Duodenal mucosa (tissue), 2 donors: ENCODE measurements at regions not wholly inside any gene's neighbourhood (a gene's known extent, or its start where the extent isn't known, plus 50 kb on each side); places are given as distances from the start of the nearest gene placed in this dataset.
"Not testable (repeated sequence)": the region's sequence is repeated elsewhere in the genome, so short reads cannot be mapped to it uniquely, and the experiment has no call there.

Experiments used
- H3K27ac ChIP-seq: one replicate; pipeline ENCODE4 v1.7.0; 2013; ENCODE audit warnings: low read depth, low read length
- H3K27me3 ChIP-seq, 2 donors: one replicate each; pipeline ENCODE4 v1.7.0; 2013; ENCODE audit warnings: low read length in 2 of 2, control low read depth in 1 of 2; ENCODE audit not compliant: insufficient read depth in 2 of 2, control insufficient read depth in 1 of 2
- H3K36me3 ChIP-seq, 2 donors: one replicate each; pipeline ENCODE4 v1.7.0; 2013; ENCODE audit warnings: low read length in 2 of 2, control low read depth in 1 of 2; ENCODE audit not compliant: insufficient read depth in 2 of 2, control insufficient read depth in 1 of 2
- H3K4me1 ChIP-seq, 2 donors: one replicate each; pipeline ENCODE4 v1.7.0; 2013; ENCODE audit warnings: low read length in 2 of 2, control low read depth in 1 of 2; ENCODE audit not compliant: insufficient read depth in 2 of 2, control insufficient read depth in 1 of 2
- H3K4me3 ChIP-seq, 2 donors: one replicate each; pipeline ENCODE4 v1.7.0; 2013; ENCODE audit warnings: low read length in 2 of 2, low read depth in 1 of 2
- H3K9ac ChIP-seq, 2 donors: one replicate each; pipeline ENCODE4 v1.7.0; 2013; ENCODE audit warnings: low read length in 2 of 2, low read depth in 1 of 2
- H3K9me3 ChIP-seq, 2 donors: one replicate each; pipeline ENCODE4 v1.7.0; 2013; ENCODE audit warnings: low read length in 2 of 2, control low read depth in 1 of 2; ENCODE audit not compliant: control insufficient read depth in 1 of 2

DNA sequence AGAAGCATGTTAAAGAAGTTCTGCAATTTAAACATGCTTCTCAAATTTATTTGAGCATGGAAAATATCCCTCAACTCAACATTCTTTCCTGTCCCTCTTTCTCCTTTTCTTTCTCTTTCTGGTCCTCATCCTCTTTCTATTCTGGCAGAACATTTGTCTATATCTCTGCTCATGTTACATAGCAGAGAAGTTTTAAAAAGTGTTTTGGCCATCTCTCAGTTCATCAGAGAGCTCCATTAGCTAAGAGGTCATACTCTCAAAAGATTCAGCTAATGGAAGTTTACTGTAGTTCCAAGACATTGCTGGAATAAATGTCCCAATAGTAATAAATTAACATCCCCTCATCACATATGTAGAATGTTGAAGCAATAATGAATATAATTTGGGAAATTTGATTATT, 53.5 kb downstream of the XCL2 start:
- Histone ChIP-seq H3K4me3 (no peak overlapping the region), H3K27me3 (no peaks in the 10 kb centered on the region), H3K9me3 (no peaks in the 10 kb centered on the region), H3K27ac (no peak overlapping the region), H3K4me1 (peaks cover 5 to 9% of the 10 kb centered on the region in 2 donors), H3K9ac (no peak overlapping the region), H3K36me3 (no peaks in the 10 kb centered on the region)

DNA sequence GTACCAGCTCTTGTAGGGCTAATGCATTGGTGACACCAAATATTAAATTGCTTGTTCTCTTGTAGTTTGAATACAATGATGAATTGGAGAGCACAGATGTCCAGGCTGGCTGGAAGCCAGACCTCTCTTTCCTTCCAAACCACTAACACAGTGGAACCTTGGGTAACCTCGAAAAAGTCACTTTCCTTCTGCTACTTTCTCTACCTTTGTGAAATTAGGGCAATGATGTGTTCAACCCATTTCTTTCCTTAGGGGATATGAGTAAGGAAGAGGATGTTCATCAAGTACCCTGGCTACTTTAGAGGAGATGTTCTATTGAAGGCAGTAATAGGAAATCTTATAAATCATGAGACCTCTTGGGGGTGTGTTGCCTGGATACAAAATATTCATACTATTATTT, 55.7 kb downstream of the XCL2 start:
- no peaks in the 10 kb centered on the region for H3K27me3 ChIP-seq
- H3K36me3 ChIP-seq = no peaks in the 10 kb centered on the region
- H3K9ac ChIP-seq = no peak overlapping the region
- H3K4me3 ChIP-seq = no peak overlapping the region
- H3K9me3 ChIP-seq = no peaks in the 10 kb centered on the region
- H3K4me1 ChIP-seq = peaks cover 5 to 9% of the 10 kb centered on the region in 2 donors
- H3K27ac ChIP-seq = no peak overlapping the region

DNA sequence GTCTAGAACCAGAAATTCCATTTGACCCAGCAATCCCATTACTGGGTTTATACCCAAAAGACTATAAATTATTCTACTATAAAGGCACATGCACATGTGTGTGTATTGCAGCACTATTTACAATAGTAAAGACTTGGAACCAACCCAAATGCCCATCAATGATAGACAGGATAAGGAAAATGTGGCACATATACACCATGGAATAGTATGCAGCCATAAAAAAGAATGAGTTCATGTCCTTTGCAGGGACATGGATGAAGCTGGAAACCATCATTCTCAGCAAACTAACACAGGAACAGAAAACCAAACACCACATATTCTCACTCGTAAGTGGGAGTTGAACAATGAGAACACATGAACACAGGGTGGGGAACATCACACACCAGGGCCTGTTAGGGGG, 57.0 kb downstream of the XCL2 start:
- not testable (repeated sequence) for H3K27ac ChIP-seq, H3K4me3 ChIP-seq, H3K27me3 ChIP-seq, H3K4me1 ChIP-seq, H3K9ac ChIP-seq, H3K36me3 ChIP-seq, H3K9me3 ChIP-seq

DNA sequence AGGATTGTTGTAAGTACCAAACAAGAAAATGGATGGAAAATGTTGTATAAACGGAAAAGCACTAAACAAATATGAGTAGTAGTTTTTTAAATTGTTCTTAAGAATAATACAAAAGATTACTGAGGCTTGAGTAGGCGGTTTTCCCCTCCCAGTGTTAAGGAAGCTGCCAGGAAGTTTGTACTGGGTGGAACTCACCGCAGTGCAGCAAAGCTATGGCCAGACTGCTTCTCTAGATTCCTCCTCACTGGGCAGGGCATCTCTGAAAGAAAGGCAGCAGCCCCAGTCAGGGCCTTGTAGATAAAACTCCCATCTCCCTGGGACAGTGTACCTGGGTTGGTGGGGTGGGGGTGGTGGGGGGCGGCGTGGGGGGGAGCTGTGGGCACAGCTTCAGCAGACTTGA, 58.7 kb downstream of the XCL2 start:
- H3K9ac ChIP-seq = no peak overlapping the region
- no peaks in the 10 kb centered on the region for H3K27me3 ChIP-seq
- H3K9me3 ChIP-seq = no peaks in the 10 kb centered on the region
- H3K4me3 ChIP-seq = no peak overlapping the region
- no peaks in the 10 kb centered on the region for H3K36me3 ChIP-seq
- peaks cover 0 to 5% of the 10 kb centered on the region in 2 donors for H3K4me1 ChIP-seq
- H3K27ac ChIP-seq = no peak overlapping the region

DNA sequence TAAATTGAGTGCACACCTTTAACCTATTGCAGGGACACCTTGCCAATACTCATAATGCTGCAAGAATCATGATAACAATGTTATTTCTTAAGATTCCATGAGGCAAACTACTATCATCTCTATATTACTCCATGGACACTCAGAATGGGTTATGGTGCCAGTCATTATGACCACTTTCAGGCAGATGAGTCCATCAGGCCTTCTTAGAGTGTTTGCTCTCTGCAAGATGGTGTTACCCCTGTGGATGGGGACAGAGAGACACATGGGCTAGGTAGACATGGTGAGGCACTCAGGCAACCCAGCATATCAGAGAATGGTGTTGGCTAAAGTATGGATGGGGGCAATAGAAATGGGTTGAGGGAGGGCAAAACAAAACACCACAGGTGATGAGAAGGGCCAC, 59.7 kb downstream of the XCL2 start:
- H3K9me3 ChIP-seq = no peaks in the 10 kb centered on the region
- H3K4me1 ChIP-seq = peaks cover 0 to 5% of the 10 kb centered on the region in 2 donors
- no peak overlapping the region for H3K27ac ChIP-seq
- no peak overlapping the region for H3K9ac ChIP-seq
- no peaks in the 10 kb centered on the region for H3K27me3 ChIP-seq
- no peaks in the 10 kb centered on the region for H3K36me3 ChIP-seq
- no peak overlapping the region for H3K4me3 ChIP-seq

DNA sequence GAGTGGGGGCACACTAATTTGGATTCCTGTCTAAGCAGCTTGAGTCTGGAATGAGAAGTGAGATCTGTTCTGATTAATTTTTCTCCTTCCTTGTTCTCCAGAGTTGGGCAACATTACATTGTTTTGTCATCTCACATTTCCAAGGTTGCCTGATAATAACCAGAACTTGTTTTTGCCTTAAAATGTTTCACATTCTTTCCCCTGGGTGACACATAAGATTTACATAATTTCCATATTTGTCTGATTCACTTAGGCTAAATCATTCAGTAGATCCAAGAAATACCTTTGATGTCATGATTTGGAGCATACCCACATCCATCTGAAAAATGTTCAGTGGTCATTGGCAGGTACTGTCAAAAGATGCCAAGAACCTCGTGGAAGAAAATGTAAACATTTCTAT, 60.3 kb downstream of the XCL2 start:
- Histone ChIP-seq H3K9ac (no peak overlapping the region), H3K4me3 (no peak overlapping the region), H3K27me3 (no peaks in the 10 kb centered on the region), H3K4me1 (peaks cover 0 to 5% of the 10 kb centered on the region in 2 donors), H3K36me3 (no peaks in the 10 kb centered on the region), H3K9me3 (no peaks in the 10 kb centered on the region), H3K27ac (no peak overlapping the region)

DNA sequence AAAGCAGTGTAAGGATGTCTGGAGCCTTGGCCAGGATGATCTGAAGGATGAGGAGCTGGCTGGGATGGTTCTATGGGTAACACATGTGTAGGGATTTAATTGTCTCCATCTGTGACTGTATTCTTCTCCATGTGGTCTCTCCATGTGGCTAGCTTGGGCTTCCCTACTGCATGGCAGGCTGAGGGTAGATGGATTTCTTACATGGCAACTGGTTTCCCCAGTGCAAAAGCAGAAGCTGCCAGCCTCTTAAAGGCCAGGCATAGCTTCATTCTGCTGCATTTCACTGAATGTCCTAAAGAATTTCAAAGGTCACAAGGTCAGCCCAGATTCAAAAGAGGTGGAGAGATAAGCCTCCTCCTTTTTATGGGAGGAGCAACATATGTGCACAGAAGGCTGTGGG, 61.7 kb downstream of the XCL2 start:
- Histone ChIP-seq H3K36me3 (no peaks in the 10 kb centered on the region), H3K9me3 (no peaks in the 10 kb centered on the region), H3K9ac (no peak overlapping the region), H3K27me3 (no peaks in the 10 kb centered on the region), H3K27ac (no peak overlapping the region), H3K4me1 (peaks cover 0 to 5% of the 10 kb centered on the region in 2 donors), H3K4me3 (no peak overlapping the region)

DNA sequence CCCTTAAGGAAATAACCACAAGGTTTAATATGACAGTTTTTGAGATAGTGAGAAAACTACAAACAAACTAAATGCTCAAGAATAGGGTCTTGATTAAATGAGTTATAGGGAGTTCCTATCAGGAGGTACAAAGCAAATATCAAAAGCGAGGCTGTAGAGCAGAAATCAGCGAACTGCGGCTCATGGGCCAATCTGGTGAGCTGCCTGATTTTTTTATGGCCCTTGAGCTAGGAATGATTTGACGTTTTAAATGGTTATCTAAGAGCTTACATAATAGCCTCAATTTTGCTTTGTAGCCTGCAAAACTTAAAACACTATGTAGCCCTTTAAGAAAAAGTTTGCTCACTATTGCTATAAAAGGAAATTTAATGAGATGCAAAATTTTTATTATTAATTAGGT, 62.2 kb downstream of the XCL2 start:
- H3K36me3 ChIP-seq = no peaks in the 10 kb centered on the region
- no peak overlapping the region for H3K27ac ChIP-seq
- H3K9ac ChIP-seq = no peak overlapping the region
- H3K4me1 ChIP-seq = peaks cover 0 to 5% of the 10 kb centered on the region in 2 donors
- no peak overlapping the region for H3K4me3 ChIP-seq
- H3K9me3 ChIP-seq = no peaks in the 10 kb centered on the region
- H3K27me3 ChIP-seq = no peaks in the 10 kb centered on the region

DNA sequence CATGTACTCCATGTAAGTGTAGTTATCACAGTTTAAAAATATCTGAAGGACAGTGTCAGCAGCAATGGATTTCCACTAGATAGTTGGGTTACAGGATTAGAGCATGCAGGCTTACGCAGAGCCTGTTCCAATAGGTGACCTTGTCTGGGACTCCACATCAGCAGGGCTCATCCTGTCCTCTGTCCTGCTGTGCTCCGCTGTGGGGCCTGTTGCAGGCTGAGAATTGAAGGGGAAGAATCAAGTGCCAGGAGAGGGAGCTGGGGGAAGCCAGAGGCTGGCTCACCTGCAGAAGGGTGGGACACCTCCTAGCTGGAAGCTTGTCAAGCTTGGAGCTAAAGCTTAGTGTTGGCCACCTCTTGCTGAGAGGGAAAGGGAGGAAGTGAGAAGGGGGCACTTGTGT, 62.8 kb downstream of the XCL2 start:
- Histone ChIP-seq H3K4me1 (peaks cover 0 to 5% of the 10 kb centered on the region in 2 donors), H3K9ac (no peak overlapping the region), H3K36me3 (no peaks in the 10 kb centered on the region), H3K27me3 (no peaks in the 10 kb centered on the region), H3K27ac (no peak overlapping the region), H3K4me3 (no peak overlapping the region), H3K9me3 (no peaks in the 10 kb centered on the region)

DNA sequence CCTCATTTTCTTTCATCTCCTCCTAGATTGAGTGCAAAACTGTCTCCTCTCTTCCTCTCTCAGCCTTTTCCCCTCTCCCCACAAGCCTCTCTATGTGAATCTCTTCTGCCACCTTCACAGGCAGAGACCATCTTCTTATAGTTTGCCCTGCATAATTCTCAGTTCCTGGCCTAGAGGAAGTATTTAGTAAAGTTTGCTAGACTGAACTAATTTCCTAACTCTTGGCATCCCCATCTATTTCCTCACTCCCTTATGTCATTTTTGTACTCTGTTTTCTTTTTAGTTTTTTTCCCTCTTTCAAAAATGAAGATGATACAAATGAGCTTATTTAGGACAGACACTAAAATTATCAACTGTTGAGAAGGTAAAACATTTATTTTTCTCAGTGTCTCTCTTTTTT, 66.0 kb downstream of the XCL2 start:
- Histone ChIP-seq H3K27me3 (no peaks in the 10 kb centered on the region), H3K4me1 (peaks cover 0 to 5% of the 10 kb centered on the region in 2 donors), H3K36me3 (no peaks in the 10 kb centered on the region), H3K9ac (no peak overlapping the region), H3K27ac (no peak overlapping the region), H3K9me3 (peaks cover 6 to 7% of the 10 kb centered on the region in 2 donors), H3K4me3 (no peak overlapping the region)
